ENCODE measurements at regions not wholly inside any gene's neighbourhood (a gene's known extent, or its start where the extent isn't known, plus 50 kb on each side); places are given as distances from the start of the nearest gene placed in this dataset.

DNA sequence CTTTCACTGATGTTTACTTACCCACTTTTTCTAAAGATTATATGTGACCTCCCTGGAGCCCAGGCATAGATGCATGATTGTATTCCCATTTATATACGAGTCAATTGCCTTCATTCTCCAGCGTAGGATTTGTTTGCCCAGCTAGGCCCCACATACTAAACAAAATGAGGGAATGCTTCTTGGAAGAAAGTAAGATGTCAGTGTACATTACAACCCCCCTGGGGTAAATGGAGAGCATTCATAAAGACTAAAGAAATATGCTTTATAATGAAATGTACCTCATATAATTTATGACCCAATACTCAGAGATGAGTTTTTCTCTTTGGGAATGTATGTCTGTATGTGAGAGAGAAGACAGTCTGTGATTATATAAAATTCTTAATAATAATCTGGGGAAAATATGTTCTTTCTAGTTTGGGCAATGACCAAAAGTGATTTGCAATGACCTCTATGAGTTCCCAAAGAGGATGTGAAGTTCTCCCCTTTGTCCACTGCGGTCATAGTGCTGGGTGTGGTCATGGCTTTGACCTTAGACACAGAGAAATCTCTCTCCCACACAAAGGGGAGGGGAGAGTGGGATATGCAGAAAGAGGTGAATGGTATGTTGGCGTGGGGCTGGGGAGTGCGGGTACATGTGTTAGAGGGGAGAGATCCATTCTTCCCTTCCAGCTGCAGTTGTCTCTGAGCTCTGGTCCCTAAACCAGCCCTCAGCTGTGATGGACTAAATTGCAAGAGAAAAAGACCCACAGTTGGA, 175.6 kb downstream of the EN1 start:
- Histone ChIP-seq H3F3A (ENCODE audit: insufficient read depth, low read length, poor library complexity, severe bottlenecking) (no peaks in the 10 kb centered on the region), H3K27me3 (ENCODE audit: insufficient read depth, low read depth, low read length) (no peaks in the 10 kb centered on the region), H3K36me3 (ENCODE audit: insufficient read depth, low read length) (no peaks in the 10 kb centered on the region), H2AFZ (ENCODE audit: low read depth, low read length) (no peak overlapping the region), H3K9me3 (ENCODE audit: low read length) (no peaks in the 10 kb centered on the region), H3K79me2 (replicated peaks; ENCODE audit: insufficient read depth, low read length) (no peaks in the 10 kb centered on the region), H3K9ac (ENCODE audit: low read length) (no peak overlapping the region), H3K4me3 (ENCODE audit: low read length) (no peak overlapping the region), H3K4me2 (ENCODE audit: low read length) (no peak overlapping the region), H3K9me2 (ENCODE audit: insufficient read depth, low read length) (no peaks in the 10 kb centered on the region), H4K20me1 (ENCODE audit: insufficient read depth) (no peaks in the 10 kb centered on the region), H3K27ac (ENCODE audit: low read length) (no peak overlapping the region)
- TF ChIP-seq, protein P1, sequence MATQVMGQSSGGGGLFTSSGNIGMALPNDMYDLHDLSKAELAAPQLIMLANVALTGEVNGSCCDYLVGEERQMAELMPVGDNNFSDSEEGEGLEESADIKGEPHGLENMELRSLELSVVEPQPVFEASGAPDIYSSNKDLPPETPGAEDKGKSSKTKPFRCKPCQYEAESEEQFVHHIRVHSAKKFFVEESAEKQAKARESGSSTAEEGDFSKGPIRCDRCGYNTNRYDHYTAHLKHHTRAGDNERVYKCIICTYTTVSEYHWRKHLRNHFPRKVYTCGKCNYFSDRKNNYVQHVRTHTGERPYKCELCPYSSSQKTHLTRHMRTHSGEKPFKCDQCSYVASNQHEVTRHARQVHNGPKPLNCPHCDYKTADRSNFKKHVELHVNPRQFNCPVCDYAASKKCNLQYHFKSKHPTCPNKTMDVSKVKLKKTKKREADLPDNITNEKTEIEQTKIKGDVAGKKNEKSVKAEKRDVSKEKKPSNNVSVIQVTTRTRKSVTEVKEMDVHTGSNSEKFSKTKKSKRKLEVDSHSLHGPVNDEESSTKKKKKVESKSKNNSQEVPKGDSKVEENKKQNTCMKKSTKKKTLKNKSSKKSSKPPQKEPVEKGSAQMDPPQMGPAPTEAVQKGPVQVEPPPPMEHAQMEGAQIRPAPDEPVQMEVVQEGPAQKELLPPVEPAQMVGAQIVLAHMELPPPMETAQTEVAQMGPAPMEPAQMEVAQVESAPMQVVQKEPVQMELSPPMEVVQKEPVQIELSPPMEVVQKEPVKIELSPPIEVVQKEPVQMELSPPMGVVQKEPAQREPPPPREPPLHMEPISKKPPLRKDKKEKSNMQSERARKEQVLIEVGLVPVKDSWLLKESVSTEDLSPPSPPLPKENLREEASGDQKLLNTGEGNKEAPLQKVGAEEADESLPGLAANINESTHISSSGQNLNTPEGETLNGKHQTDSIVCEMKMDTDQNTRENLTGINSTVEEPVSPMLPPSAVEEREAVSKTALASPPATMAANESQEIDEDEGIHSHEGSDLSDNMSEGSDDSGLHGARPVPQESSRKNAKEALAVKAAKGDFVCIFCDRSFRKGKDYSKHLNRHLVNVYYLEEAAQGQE (IDR thresholded peaks at IDR 0.05; ENCODE audit: borderline replicate concordance), result no peak
- TF ChIP-seq MXI1 (conservative IDR thresholded peaks at IDR 0.05; ENCODE audit: poor library complexity, severe bottlenecking) (no peak), RAD21 (conservative IDR thresholded peaks at IDR 0.05) (no peak), SMC3 (conservative IDR thresholded peaks at IDR 0.05; ENCODE audit: poor library complexity) (no peak), EP300 (conservative IDR thresholded peaks at IDR 0.05; ENCODE audit: poor library complexity, severe bottlenecking) (no peak), EZH2 (IDR thresholded peaks at IDR 0.05; ENCODE audit: borderline replicate concordance, insufficient read depth, low read length, poor library complexity, severe bottlenecking) (no peak), TAF1 (IDR thresholded peaks at IDR 0.05; ENCODE audit: low read depth) (no peak), POLR2AphosphoS5 (IDR thresholded peaks at IDR 0.05) (no peak)
- TF ChIP-seq, protein P2, sequence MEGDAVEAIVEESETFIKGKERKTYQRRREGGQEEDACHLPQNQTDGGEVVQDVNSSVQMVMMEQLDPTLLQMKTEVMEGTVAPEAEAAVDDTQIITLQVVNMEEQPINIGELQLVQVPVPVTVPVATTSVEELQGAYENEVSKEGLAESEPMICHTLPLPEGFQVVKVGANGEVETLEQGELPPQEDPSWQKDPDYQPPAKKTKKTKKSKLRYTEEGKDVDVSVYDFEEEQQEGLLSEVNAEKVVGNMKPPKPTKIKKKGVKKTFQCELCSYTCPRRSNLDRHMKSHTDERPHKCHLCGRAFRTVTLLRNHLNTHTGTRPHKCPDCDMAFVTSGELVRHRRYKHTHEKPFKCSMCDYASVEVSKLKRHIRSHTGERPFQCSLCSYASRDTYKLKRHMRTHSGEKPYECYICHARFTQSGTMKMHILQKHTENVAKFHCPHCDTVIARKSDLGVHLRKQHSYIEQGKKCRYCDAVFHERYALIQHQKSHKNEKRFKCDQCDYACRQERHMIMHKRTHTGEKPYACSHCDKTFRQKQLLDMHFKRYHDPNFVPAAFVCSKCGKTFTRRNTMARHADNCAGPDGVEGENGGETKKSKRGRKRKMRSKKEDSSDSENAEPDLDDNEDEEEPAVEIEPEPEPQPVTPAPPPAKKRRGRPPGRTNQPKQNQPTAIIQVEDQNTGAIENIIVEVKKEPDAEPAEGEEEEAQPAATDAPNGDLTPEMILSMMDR (IDR thresholded peaks at IDR 0.05; ENCODE audit: poor library complexity, severe bottlenecking), result no peak

DNA sequence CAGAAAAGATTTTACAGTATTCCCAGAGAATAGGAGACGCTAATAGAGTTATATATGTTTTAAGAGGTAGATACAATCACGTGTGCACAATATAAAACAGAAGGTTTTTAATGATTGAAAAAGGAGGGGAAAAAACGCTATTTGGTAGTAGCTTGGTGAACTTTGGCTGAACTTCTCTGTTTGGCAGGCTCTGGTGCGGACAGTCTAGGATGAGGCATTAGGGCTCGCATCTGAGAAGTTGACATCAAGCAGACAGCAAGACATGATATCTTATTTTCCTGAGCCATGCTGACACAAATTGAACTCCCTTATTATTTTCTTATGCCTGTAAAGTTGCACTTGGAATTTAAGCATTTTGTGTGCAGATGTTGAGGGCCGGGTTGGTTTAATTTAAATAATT, 176.6 kb downstream of the EN1 start:
- no peak overlapping the region for H3K4me2 ChIP-seq (ENCODE audit: low read length)
- H3F3A ChIP-seq (ENCODE audit: insufficient read depth, low read length, poor library complexity, severe bottlenecking), result no peaks in the 10 kb centered on the region
- H2AFZ ChIP-seq (ENCODE audit: low read depth, low read length), result no peak overlapping the region
- H4K20me1 ChIP-seq (ENCODE audit: insufficient read depth), result no peaks in the 10 kb centered on the region
- no peaks in the 10 kb centered on the region for H3K9me3 ChIP-seq (ENCODE audit: low read length)
- TF ChIP-seq, protein P1 (IDR thresholded peaks at IDR 0.05; ENCODE audit: borderline replicate concordance), result no peak
- TF ChIP-seq POLR2AphosphoS5 (IDR thresholded peaks at IDR 0.05), result no peak
- no peak for TF ChIP-seq RAD21 (conservative IDR thresholded peaks at IDR 0.05)
- no peak for TF ChIP-seq TAF1 (IDR thresholded peaks at IDR 0.05; ENCODE audit: low read depth)
- TF ChIP-seq, protein P2 (IDR thresholded peaks at IDR 0.05; ENCODE audit: poor library complexity, severe bottlenecking), result no peak
- no peak for TF ChIP-seq MXI1 (conservative IDR thresholded peaks at IDR 0.05; ENCODE audit: poor library complexity, severe bottlenecking)
- no peak for TF ChIP-seq EP300 (conservative IDR thresholded peaks at IDR 0.05; ENCODE audit: poor library complexity, severe bottlenecking)
- TF ChIP-seq EZH2 (IDR thresholded peaks at IDR 0.05; ENCODE audit: borderline replicate concordance, insufficient read depth, low read length, poor library complexity, severe bottlenecking), result no peak
- no peak for TF ChIP-seq SMC3 (conservative IDR thresholded peaks at IDR 0.05; ENCODE audit: poor library complexity)
- H3K9ac ChIP-seq (ENCODE audit: low read length), result no peak overlapping the region
- no peaks in the 10 kb centered on the region for H3K27me3 ChIP-seq (ENCODE audit: insufficient read depth, low read depth, low read length)
- H3K79me2 ChIP-seq (replicated peaks; ENCODE audit: insufficient read depth, low read length), result no peaks in the 10 kb centered on the region
- H3K9me2 ChIP-seq (ENCODE audit: insufficient read depth, low read length), result no peaks in the 10 kb centered on the region
- no peak overlapping the region for H3K4me3 ChIP-seq (ENCODE audit: low read length)
- H3K27ac ChIP-seq (ENCODE audit: low read length), result no peak overlapping the region
- no peaks in the 10 kb centered on the region for H3K36me3 ChIP-seq (ENCODE audit: insufficient read depth, low read length)
